ENCODE measurements at regions not wholly inside any gene's neighbourhood (a gene's known extent, or its start where the extent isn't known, plus 50 kb on each side); places are given as distances from the start of the nearest gene placed in this dataset.

DNA sequence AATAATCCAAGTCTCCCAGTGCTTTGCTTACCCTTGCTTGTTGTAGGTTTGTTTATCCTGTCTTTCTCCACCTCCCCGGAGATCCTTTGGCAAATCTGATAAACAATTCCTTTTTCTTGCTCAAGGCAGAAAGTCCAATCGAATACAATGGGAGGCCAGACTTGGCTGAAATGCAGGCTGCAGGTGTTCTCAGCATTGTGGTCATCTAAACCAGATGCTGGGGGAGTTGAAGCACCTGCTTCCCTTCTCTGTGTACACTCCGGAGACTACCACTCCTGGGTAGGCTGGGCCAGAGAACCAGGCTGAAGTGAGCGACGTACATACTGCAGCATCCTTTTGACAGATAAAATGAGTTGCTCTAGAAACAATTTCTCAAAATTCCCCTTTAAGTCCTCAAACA is 82.6 kb upstream of the PREP start:
- TF ChIP-seq POLR2AphosphoS5 (IDR thresholded peaks at IDR 0.05; ENCODE audit: low read depth) = no peak
- no peak for TF ChIP-seq CREB1 (CRISPR knock-in tag; IDR thresholded peaks at IDR 0.05; ENCODE audit: low read depth)
- TF ChIP-seq, protein P1, sequence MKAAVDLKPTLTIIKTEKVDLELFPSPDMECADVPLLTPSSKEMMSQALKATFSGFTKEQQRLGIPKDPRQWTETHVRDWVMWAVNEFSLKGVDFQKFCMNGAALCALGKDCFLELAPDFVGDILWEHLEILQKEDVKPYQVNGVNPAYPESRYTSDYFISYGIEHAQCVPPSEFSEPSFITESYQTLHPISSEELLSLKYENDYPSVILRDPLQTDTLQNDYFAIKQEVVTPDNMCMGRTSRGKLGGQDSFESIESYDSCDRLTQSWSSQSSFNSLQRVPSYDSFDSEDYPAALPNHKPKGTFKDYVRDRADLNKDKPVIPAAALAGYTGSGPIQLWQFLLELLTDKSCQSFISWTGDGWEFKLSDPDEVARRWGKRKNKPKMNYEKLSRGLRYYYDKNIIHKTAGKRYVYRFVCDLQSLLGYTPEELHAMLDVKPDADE (IDR thresholded peaks at IDR 0.05) = no peak
- TF ChIP-seq, protein P2, sequence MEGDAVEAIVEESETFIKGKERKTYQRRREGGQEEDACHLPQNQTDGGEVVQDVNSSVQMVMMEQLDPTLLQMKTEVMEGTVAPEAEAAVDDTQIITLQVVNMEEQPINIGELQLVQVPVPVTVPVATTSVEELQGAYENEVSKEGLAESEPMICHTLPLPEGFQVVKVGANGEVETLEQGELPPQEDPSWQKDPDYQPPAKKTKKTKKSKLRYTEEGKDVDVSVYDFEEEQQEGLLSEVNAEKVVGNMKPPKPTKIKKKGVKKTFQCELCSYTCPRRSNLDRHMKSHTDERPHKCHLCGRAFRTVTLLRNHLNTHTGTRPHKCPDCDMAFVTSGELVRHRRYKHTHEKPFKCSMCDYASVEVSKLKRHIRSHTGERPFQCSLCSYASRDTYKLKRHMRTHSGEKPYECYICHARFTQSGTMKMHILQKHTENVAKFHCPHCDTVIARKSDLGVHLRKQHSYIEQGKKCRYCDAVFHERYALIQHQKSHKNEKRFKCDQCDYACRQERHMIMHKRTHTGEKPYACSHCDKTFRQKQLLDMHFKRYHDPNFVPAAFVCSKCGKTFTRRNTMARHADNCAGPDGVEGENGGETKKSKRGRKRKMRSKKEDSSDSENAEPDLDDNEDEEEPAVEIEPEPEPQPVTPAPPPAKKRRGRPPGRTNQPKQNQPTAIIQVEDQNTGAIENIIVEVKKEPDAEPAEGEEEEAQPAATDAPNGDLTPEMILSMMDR (conservative IDR thresholded peaks at IDR 0.05; ENCODE audit: low read depth in 2 of 2) = no peak
- no peak for TF ChIP-seq ZNF331 (CRISPR knock-in tag; IDR thresholded peaks at IDR 0.05; ENCODE audit: low read depth)
- TF ChIP-seq, protein P3, sequence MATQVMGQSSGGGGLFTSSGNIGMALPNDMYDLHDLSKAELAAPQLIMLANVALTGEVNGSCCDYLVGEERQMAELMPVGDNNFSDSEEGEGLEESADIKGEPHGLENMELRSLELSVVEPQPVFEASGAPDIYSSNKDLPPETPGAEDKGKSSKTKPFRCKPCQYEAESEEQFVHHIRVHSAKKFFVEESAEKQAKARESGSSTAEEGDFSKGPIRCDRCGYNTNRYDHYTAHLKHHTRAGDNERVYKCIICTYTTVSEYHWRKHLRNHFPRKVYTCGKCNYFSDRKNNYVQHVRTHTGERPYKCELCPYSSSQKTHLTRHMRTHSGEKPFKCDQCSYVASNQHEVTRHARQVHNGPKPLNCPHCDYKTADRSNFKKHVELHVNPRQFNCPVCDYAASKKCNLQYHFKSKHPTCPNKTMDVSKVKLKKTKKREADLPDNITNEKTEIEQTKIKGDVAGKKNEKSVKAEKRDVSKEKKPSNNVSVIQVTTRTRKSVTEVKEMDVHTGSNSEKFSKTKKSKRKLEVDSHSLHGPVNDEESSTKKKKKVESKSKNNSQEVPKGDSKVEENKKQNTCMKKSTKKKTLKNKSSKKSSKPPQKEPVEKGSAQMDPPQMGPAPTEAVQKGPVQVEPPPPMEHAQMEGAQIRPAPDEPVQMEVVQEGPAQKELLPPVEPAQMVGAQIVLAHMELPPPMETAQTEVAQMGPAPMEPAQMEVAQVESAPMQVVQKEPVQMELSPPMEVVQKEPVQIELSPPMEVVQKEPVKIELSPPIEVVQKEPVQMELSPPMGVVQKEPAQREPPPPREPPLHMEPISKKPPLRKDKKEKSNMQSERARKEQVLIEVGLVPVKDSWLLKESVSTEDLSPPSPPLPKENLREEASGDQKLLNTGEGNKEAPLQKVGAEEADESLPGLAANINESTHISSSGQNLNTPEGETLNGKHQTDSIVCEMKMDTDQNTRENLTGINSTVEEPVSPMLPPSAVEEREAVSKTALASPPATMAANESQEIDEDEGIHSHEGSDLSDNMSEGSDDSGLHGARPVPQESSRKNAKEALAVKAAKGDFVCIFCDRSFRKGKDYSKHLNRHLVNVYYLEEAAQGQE (IDR thresholded peaks at IDR 0.05; ENCODE audit: unreplicated experiment) = no peak
